Breast epithelium (tissue), 4 donors: ENCODE measurements at regions not wholly inside any gene's neighbourhood (a gene's known extent, or its start where the extent isn't known, plus 50 kb on each side); places are given as distances from the start of the nearest gene placed in this dataset.

Experiments
- DNase-seq, 2 donors: peaks; one replicate each; pipeline ENCODE4 v3.0.0-alpha.2; 2019; ENCODE audit warnings: low spot score in 2 of 2
- H3K27ac ChIP-seq, 2 donors: fragments of 200-600 bp; sonication (generic) in 1 of 2; one replicate each; pipeline ENCODE4 v1.5.1; 2016 to 2019; ENCODE audit warnings: mild to moderate bottlenecking in 1 of 2
- H3K27me3 ChIP-seq, 2 donors: fragments of 200-600 bp; sonication (generic) in 1 of 2; one replicate each; pipeline versions ENCODE4 v1.5.1 to v1.6.0; 2017 to 2019; ENCODE audit warnings: control low read depth in 1 of 2, mild to moderate bottlenecking in 1 of 2
- H3K36me3 ChIP-seq: fragments of 200-600 bp; one replicate; pipeline ENCODE4 v1.5.1; 2019
- H3K4me1 ChIP-seq, 2 donors: fragments of 200-600 bp; sonication (generic); one replicate each; pipeline ENCODE4 v1.5.1; 2016 to 2019; ENCODE audit warnings: control low read depth in 1 of 2
- H3K4me3 ChIP-seq, 3 donors: fragments of 200-600 bp; sonication (generic); 1 replicate in 2 of 3; 2 replicates in 1 of 3; pipeline ENCODE4 v1.5.1; 2016 to 2019; ENCODE audit warnings: mild to moderate bottlenecking in 3 of 3, moderate library complexity in 2 of 3
- H3K9me3 ChIP-seq, 2 donors: fragments of 200-600 bp; sonication (generic) in 1 of 2; one replicate each; pipeline ENCODE4 v1.5.1; 2016 to 2019; ENCODE audit warnings: control low read depth in 1 of 2
- POLR2A ChIP-seq: fragments of 450-650 bp; IDR thresholded peaks from one replicate; pipeline ENCODE4 v1.6.1; 2016; ENCODE audit warnings: antibody characterized with exemption, mild to moderate bottlenecking, moderate library complexity
- POLR2AphosphoS5 ChIP-seq, 3 donors: sonication (generic); formaldehyde crosslinking; IDR thresholded peaks; one replicate each; pipeline ENCODE4 v1.6.1; 2017; ENCODE audit warnings: antibody characterized with exemption in 3 of 3
- intact Hi-C: fragments of 100-400 bp; cut with DNase I; formaldehyde crosslinking; loops from one replicate; pipeline ENCODE4 v1.15.1; 2023; ENCODE audit warnings: low total_unique reads
- TF ChIP-seq, protein P1 (sequence below), 3 donors: fragments of 450-650 bp; IDR thresholded peaks; one replicate each; pipeline ENCODE4 v1.5.1; 2016 to 2017; ENCODE audit warnings: antibody characterized with exemption in 3 of 3, mild to moderate bottlenecking in 3 of 3, moderate library complexity in 3 of 3

DNA sequence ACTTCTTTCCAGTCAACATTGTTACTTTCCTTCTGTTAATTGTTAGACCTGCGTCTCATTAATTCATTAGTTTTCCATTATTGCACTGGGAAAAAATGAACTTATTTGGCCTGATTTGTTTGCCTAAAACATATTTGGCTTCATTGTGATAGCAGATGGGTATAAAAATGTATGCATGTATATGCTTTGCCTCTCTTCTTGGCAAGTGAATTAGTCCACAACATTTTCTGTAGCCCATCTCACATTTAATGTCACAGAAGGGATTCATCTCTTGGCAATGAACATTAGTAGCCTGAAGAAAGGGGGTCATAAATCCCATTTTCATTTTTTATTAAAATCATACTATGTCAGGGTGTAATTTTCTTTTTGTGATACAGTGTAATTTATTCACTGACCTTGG lies 125.2 kb downstream of the TUSC7 start:
- no peak for TF ChIP-seq POLR2A
- no peak for DNase-seq
- intact Hi-C loops, result no loop called here

DNA sequence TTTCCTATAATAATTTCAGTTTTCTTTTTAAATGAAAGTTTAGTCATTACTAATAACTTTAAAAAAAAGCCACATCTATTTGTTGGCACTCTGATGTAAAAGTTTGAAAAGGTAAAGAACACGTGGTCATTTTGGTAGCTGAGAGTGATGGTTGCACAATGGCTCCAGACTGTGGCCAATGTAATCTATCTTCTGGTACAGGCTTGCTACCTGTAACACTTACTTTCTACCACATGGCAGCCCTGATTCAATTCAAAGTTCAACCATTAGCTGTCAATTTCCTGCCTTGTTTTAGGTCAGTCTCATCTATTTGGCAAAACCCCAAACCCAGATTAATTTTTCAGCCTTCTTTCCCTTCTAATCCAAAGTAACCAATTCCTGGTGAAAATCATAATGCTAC lies 126.1 kb downstream of the TUSC7 start:
- DNase-seq, result no peak
- H3K9me3 ChIP-seq, result no peaks in the 10 kb centered on the region
- TF ChIP-seq POLR2AphosphoS5 (IDR thresholded peaks at IDR 0.05), result no peak
- no peak for TF ChIP-seq POLR2A
- TF ChIP-seq, protein P1, sequence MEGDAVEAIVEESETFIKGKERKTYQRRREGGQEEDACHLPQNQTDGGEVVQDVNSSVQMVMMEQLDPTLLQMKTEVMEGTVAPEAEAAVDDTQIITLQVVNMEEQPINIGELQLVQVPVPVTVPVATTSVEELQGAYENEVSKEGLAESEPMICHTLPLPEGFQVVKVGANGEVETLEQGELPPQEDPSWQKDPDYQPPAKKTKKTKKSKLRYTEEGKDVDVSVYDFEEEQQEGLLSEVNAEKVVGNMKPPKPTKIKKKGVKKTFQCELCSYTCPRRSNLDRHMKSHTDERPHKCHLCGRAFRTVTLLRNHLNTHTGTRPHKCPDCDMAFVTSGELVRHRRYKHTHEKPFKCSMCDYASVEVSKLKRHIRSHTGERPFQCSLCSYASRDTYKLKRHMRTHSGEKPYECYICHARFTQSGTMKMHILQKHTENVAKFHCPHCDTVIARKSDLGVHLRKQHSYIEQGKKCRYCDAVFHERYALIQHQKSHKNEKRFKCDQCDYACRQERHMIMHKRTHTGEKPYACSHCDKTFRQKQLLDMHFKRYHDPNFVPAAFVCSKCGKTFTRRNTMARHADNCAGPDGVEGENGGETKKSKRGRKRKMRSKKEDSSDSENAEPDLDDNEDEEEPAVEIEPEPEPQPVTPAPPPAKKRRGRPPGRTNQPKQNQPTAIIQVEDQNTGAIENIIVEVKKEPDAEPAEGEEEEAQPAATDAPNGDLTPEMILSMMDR (IDR thresholded peaks at IDR 0.05), result no peak
- intact Hi-C loops, result no loop called here
- H3K4me1 ChIP-seq, result no peaks in the 10 kb centered on the region
- no peak overlapping the region for H3K27ac ChIP-seq
- H3K36me3 ChIP-seq, result no peaks in the 10 kb centered on the region
- H3K27me3 ChIP-seq, result no peaks in the 10 kb centered on the region
- H3K4me3 ChIP-seq, result no peak overlapping the region

More for the DNA sequence above, 125.2 kb downstream of the TUSC7 start:
- H3K27ac ChIP-seq, result no peak overlapping the region
- H3K4me3 ChIP-seq, result no peak overlapping the region
- H3K9me3 ChIP-seq, result no peaks in the 10 kb centered on the region
- H3K27me3 ChIP-seq, result no peaks in the 10 kb centered on the region
- H3K36me3 ChIP-seq, result no peaks in the 10 kb centered on the region
- no peaks in the 10 kb centered on the region for H3K4me1 ChIP-seq

DNA sequence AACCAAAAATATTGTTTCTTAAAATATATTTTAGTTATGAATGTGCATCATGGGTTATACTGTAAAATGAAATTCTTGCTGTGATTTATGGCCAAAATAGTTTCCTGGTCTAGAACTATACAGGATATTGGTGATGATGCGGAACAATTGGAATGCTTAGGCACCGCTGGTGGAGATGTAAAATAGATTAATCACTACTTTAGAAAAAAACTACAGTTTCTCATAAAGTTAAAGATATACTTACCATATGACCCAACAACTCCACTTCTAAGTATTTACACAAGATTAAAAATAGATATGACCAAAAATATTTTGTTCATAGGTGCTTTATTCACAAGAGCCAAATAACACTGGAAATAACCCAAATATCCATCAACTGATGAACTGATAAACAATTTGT lies 126.7 kb downstream of the TUSC7 start:
- no peaks in the 10 kb centered on the region for H3K4me1 ChIP-seq
- TF ChIP-seq, protein P1 (IDR thresholded peaks at IDR 0.05), result no peak
- TF ChIP-seq POLR2A, result no peak
- TF ChIP-seq POLR2AphosphoS5 (IDR thresholded peaks at IDR 0.05), result no peak
- no peak overlapping the region for H3K4me3 ChIP-seq
- no peaks in the 10 kb centered on the region for H3K36me3 ChIP-seq
- H3K27ac ChIP-seq, result no peak overlapping the region
- H3K27me3 ChIP-seq, result no peaks in the 10 kb centered on the region
- intact Hi-C loops, result no loop called here
- no peak for DNase-seq
- H3K9me3 ChIP-seq, result no peaks in the 10 kb centered on the region

DNA sequence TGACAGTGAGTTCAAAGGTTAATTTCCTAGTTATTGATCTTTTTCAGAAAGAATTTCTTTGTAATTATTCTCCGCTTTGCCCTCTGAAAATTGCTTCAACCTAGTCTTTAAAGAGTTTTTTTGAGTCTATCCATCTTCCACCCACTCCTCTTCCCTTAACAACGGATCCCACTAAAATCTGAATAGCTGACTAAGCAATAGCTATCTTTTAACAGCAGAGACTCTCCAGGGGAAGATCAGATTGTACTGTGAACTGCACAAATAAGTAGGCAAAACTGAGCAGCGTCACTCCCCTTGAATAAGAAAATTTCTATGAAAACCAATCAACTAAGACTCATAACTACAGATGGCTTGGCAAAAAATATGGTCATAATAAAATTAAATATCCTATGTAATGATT lies 127.9 kb downstream of the TUSC7 start:
- no peaks in the 10 kb centered on the region for H3K27me3 ChIP-seq
- no peak overlapping the region for H3K27ac ChIP-seq
- H3K36me3 ChIP-seq, result no peaks in the 10 kb centered on the region
- no peaks in the 10 kb centered on the region for H3K4me1 ChIP-seq
- intact Hi-C loops, result no loop called here
- TF ChIP-seq POLR2AphosphoS5 (IDR thresholded peaks at IDR 0.05), result no peak
- TF ChIP-seq, protein P1 (IDR thresholded peaks at IDR 0.05), result no peak
- TF ChIP-seq POLR2A, result no peak
- H3K9me3 ChIP-seq, result no peaks in the 10 kb centered on the region
- no peak for DNase-seq
- no peak overlapping the region for H3K4me3 ChIP-seq

DNA sequence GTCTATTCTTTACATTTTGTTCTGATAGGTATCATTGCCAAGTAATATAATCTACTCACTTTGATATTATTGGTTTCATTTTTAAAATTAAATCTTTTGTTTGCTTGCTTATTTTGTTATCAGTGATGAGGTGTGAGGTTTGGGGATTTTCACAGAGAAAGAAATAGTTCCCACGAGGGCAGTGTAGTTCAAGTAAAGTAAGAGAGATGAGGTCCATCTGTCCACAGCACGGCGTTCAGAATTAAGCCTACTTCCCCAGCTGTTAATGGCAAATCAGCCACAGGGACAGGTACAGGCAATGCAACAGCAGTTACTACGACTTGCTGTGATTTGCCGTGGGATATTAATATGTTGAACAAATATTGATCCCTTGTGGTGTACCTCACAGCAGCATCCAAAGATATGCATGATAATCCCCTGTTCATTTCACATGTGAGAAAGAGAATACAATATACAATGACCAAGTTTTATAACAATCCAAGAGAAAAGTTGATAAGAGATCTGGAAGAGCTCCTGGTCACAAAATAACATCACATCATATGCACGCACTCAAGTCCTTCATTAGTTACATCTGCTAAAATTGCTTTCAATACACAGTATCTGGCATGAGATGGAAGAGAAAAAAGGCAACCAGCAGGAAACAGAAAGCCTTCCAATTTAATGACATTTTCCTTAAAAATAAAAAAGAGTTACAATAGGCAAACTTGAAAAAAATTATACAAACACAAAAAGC lies 131.6 kb downstream of the TUSC7 start:
- no peak for TF ChIP-seq POLR2AphosphoS5 (IDR thresholded peaks at IDR 0.05)
- TF ChIP-seq, protein P1 (IDR thresholded peaks at IDR 0.05), result no peak
- TF ChIP-seq POLR2A, result no peak
- no peak overlapping the region for H3K4me3 ChIP-seq

More for the DNA sequence above, 131.6 kb downstream of the TUSC7 start:
- H3K9me3 ChIP-seq, result no peaks in the 10 kb centered on the region
- H3K27ac ChIP-seq, result no peak overlapping the region
- H3K36me3 ChIP-seq, result no peaks in the 10 kb centered on the region
- H3K4me1 ChIP-seq, result no peaks in the 10 kb centered on the region
- no peaks in the 10 kb centered on the region for H3K27me3 ChIP-seq
- intact Hi-C loops, result no loop called here
- DNase-seq, result no peak
